BJ (cell line): ENCODE measurements at regions not wholly inside any gene's neighbourhood (a gene's known extent, or its start where the extent isn't known, plus 50 kb on each side); places are given as distances from the start of the nearest gene placed in this dataset.

Source experiments
- CTCF ChIA-PET: fragments of 350-600 bp; formaldehyde crosslinking; extraction: SDS; loops from one replicate; lab custom pipeline; 2021; ENCODE audit warnings: antibody characterized with exemption, inconsistent platforms; lab: Yijun Ruan, JAX
- POLR2A ChIA-PET: fragments of 300-600 bp; sonication (Branson Sonifier 250); formaldehyde crosslinking; extraction: SDS; loops from one replicate; lab custom pipeline; 2021; ENCODE audit warnings: antibody characterized with exemption; lab: Charles Lee
- DNase-seq: peaks from one replicate; pipeline ENCODE4 v3.0.0-alpha.2; 2011; ENCODE audit warnings: low read depth
- H3K27me3 ChIP-seq: 2 replicates; pipeline ENCODE4 v1.6.0; 2011; ENCODE audit warnings: low read length; ENCODE audit not compliant: control insufficient read depth, insufficient read depth
- H3K36me3 ChIP-seq: 2 replicates; pipeline ENCODE4 v1.5.1; 2011; ENCODE audit warnings: low read length; ENCODE audit not compliant: control insufficient read depth, insufficient read depth
- H3K4me3 ChIP-seq: 2 replicates; pipeline ENCODE4 v1.5.1; 2011; ENCODE audit warnings: low read depth, mild to moderate bottlenecking, control low read depth, low read length
- CTCF ChIP-seq: IDR thresholded peaks from 2 replicates; pipeline ENCODE4 v1.5.1; 2011; ENCODE audit warnings: low read depth, mild to moderate bottlenecking, control low read depth, inconsistent platforms, low read length, moderate library complexity; ENCODE audit not compliant: insufficient read depth

GRCh38 chr7:145665499-145666258 is 450.9 kb upstream of the CNTNAP2 start:
- Histone ChIP-seq H3K36me3 (no peaks in the 10 kb centered on the region), H3K4me3 (no peak overlapping the region), H3K27me3 (no peaks in the 10 kb centered on the region)
- ChIA-PET POLR2A (no interaction called here), CTCF (no interaction called here)
- no peak for DNase-seq
- no peak for TF ChIP-seq CTCF

- CTCF ChIA-PET = no interaction called here
- DNase-seq = no peak
- TF ChIP-seq CTCF = no peak
- Histone ChIP-seq H3K27me3 (no peaks in the 10 kb centered on the region), H3K4me3 (no peak overlapping the region), H3K36me3 (no peaks in the 10 kb centered on the region)
- POLR2A ChIA-PET = no interaction called here
Measured at GRCh38 chr7:145655666-145656065, 460.9 kb upstream of the CNTNAP2 start.

GRCh38 chr7:145645135-145645515 is 471.5 kb upstream of the CNTNAP2 start:
- H3K36me3 ChIP-seq = no peaks in the 10 kb centered on the region
- no peak for TF ChIP-seq CTCF
- no peak overlapping the region for H3K4me3 ChIP-seq
- CTCF ChIA-PET = no interaction called here
- no peak for DNase-seq
- POLR2A ChIA-PET = no interaction called here
- H3K27me3 ChIP-seq = no peaks in the 10 kb centered on the region

GRCh38 chr7:145644426-145645134 is 472.0 kb upstream of the CNTNAP2 start:
- ChIA-PET POLR2A (no interaction called here), CTCF (no interaction called here)
- no peak for DNase-seq
- Histone ChIP-seq H3K36me3 (no peaks in the 10 kb centered on the region), H3K27me3 (no peaks in the 10 kb centered on the region), H3K4me3 (no peak overlapping the region)
- no peak for TF ChIP-seq CTCF

GRCh38 chr7:145643981-145644380 is 472.6 kb upstream of the CNTNAP2 start:
- POLR2A ChIA-PET = no interaction called here
- no peaks in the 10 kb centered on the region for H3K27me3 ChIP-seq
- DNase-seq = no peak
- TF ChIP-seq CTCF = no peak
- H3K4me3 ChIP-seq = no peak overlapping the region
- no peaks in the 10 kb centered on the region for H3K36me3 ChIP-seq
- CTCF ChIA-PET = no interaction called here
